Muscle layer of colon (tissue), 2 donors: ENCODE measurements at regions not wholly inside any gene's neighbourhood (a gene's known extent, or its start where the extent isn't known, plus 50 kb on each side); places are given as distances from the start of the nearest gene placed in this dataset.

Source experiments
- H3K27ac ChIP-seq: one replicate; pipeline ENCODE4 v1.7.0; 2013; ENCODE audit warnings: low read depth, mild to moderate bottlenecking, low read length, moderate library complexity
- H3K27me3 ChIP-seq, 2 donors: one replicate each; pipeline ENCODE4 v1.7.0; 2013; ENCODE audit warnings: low read length in 2 of 2, mild to moderate bottlenecking in 2 of 2; ENCODE audit not compliant: insufficient read depth in 2 of 2, control insufficient read depth in 1 of 2
- H3K36me3 ChIP-seq: one replicate; pipeline ENCODE4 v1.7.0; 2013; ENCODE audit warnings: mild to moderate bottlenecking, low read length; ENCODE audit not compliant: insufficient read depth
- H3K4me1 ChIP-seq: one replicate; pipeline ENCODE4 v1.7.0; 2013; ENCODE audit warnings: mild to moderate bottlenecking, low read length; ENCODE audit not compliant: insufficient read depth
- H3K4me3 ChIP-seq, 2 donors: one replicate each; pipeline ENCODE4 v1.7.0; 2013; ENCODE audit warnings: low read length in 2 of 2, low read depth in 1 of 2, mild to moderate bottlenecking in 1 of 2, moderate library complexity in 1 of 2
- H3K9ac ChIP-seq: one replicate; pipeline ENCODE4 v1.7.0; 2013; ENCODE audit warnings: low read length
- H3K9me3 ChIP-seq: one replicate; pipeline ENCODE4 v1.7.0; 2013; ENCODE audit warnings: mild to moderate bottlenecking, low read length
- donor health status: abdominal sarcoma.
- donor health status: Adenocarcinoma of cecum.

- Histone ChIP-seq H3K9ac (no peak overlapping the region), H3K27me3 (no peaks in the 10 kb centered on the region), H3K36me3 (no peaks in the 10 kb centered on the region), H3K9me3 (no peaks in the 10 kb centered on the region), H3K27ac (no peak overlapping the region), H3K4me1 (no peaks in the 10 kb centered on the region), H3K4me3 (no peak overlapping the region)
Observed at GRCh38 chr5:165723931-165724330, 2218.5 kb downstream of the MAT2B start.

GRCh38 chr5:165728425-165728824 is 2223.0 kb downstream of the MAT2B start:
- H3K9me3 ChIP-seq: no peaks in the 10 kb centered on the region
- no peaks in the 10 kb centered on the region for H3K36me3 ChIP-seq
- H3K4me3 ChIP-seq: no peak overlapping the region
- H3K27ac ChIP-seq: no peak overlapping the region
- H3K27me3 ChIP-seq: no peaks in the 10 kb centered on the region
- no peaks in the 10 kb centered on the region for H3K4me1 ChIP-seq
- H3K9ac ChIP-seq: no peak overlapping the region

GRCh38 chr5:165735388-165735787 is 2230.0 kb downstream of the MAT2B start:
- Histone ChIP-seq H3K27ac (no peak overlapping the region), H3K4me1 (no peaks in the 10 kb centered on the region), H3K36me3 (no peaks in the 10 kb centered on the region), H3K9ac (no peak overlapping the region), H3K4me3 (no peak overlapping the region), H3K27me3 (no peaks in the 10 kb centered on the region), H3K9me3 (no peaks in the 10 kb centered on the region)

GRCh38 chr5:165739079-165739741 is 2233.8 kb downstream of the MAT2B start:
- H3K27me3 ChIP-seq: no peaks in the 10 kb centered on the region
- H3K4me3 ChIP-seq: no peak overlapping the region
- no peaks in the 10 kb centered on the region for H3K4me1 ChIP-seq
- H3K9me3 ChIP-seq: no peaks in the 10 kb centered on the region
- H3K36me3 ChIP-seq: no peaks in the 10 kb centered on the region
- no peak overlapping the region for H3K9ac ChIP-seq
- no peak overlapping the region for H3K27ac ChIP-seq

GRCh38 chr5:165757791-165758190 is 2252.4 kb downstream of the MAT2B start:
- Histone ChIP-seq H3K9me3 (no peaks in the 10 kb centered on the region), H3K9ac (no peak overlapping the region), H3K4me3 (no peak overlapping the region), H3K36me3 (no peaks in the 10 kb centered on the region), H3K4me1 (no peaks in the 10 kb centered on the region), H3K27ac (no peak overlapping the region), H3K27me3 (no peaks in the 10 kb centered on the region)

GRCh38 chr5:165775111-165775510 is 2269.7 kb downstream of the MAT2B start:
- Histone ChIP-seq H3K9ac (no peak overlapping the region), H3K4me3 (no peak overlapping the region), H3K9me3 (no peaks in the 10 kb centered on the region), H3K36me3 (no peaks in the 10 kb centered on the region), H3K4me1 (no peaks in the 10 kb centered on the region), H3K27ac (no peak overlapping the region), H3K27me3 (no peaks in the 10 kb centered on the region)

- Histone ChIP-seq H3K36me3 (no peaks in the 10 kb centered on the region), H3K4me3 (no peak overlapping the region), H3K27ac (no peak overlapping the region), H3K9me3 (no peaks in the 10 kb centered on the region), H3K27me3 (no peaks in the 10 kb centered on the region), H3K4me1 (no peaks in the 10 kb centered on the region), H3K9ac (no peak overlapping the region)
Observed at GRCh38 chr5:165779505-165779904, 2274.1 kb downstream of the MAT2B start.

- Histone ChIP-seq H3K4me3 (no peak overlapping the region), H3K4me1 (no peaks in the 10 kb centered on the region), H3K36me3 (no peaks in the 10 kb centered on the region), H3K27ac (no peak overlapping the region), H3K9ac (no peak overlapping the region), H3K27me3 (no peaks in the 10 kb centered on the region), H3K9me3 (no peaks in the 10 kb centered on the region)
Observed at GRCh38 chr5:165780901-165781300, 2275.5 kb downstream of the MAT2B start.

- no peaks in the 10 kb centered on the region for H3K4me1 ChIP-seq
- H3K27me3 ChIP-seq: no peaks in the 10 kb centered on the region
- H3K36me3 ChIP-seq: no peaks in the 10 kb centered on the region
- H3K9me3 ChIP-seq: no peaks in the 10 kb centered on the region
- H3K4me3 ChIP-seq: no peak overlapping the region
- no peak overlapping the region for H3K9ac ChIP-seq
- H3K27ac ChIP-seq: no peak overlapping the region
Observed at GRCh38 chr5:165781738-165782137, 2276.3 kb downstream of the MAT2B start.

- H3K4me3 ChIP-seq: no peak overlapping the region
- H3K27me3 ChIP-seq: no peaks in the 10 kb centered on the region
- no peak overlapping the region for H3K9ac ChIP-seq
- H3K36me3 ChIP-seq: no peaks in the 10 kb centered on the region
- no peak overlapping the region for H3K27ac ChIP-seq
- no peaks in the 10 kb centered on the region for H3K4me1 ChIP-seq
- H3K9me3 ChIP-seq: no peaks in the 10 kb centered on the region
Observed at GRCh38 chr5:165783024-165783423, 2277.6 kb downstream of the MAT2B start.

GRCh38 chr5:165786073-165786472 is 2280.7 kb downstream of the MAT2B start:
- Histone ChIP-seq H3K9ac (no peak overlapping the region), H3K4me1 (no peaks in the 10 kb centered on the region), H3K36me3 (no peaks in the 10 kb centered on the region), H3K27ac (no peak overlapping the region), H3K9me3 (no peaks in the 10 kb centered on the region), H3K27me3 (no peaks in the 10 kb centered on the region), H3K4me3 (no peak overlapping the region)

- H3K27me3 ChIP-seq: no peaks in the 10 kb centered on the region
- H3K4me3 ChIP-seq: no peak overlapping the region
- no peaks in the 10 kb centered on the region for H3K4me1 ChIP-seq
- no peaks in the 10 kb centered on the region for H3K36me3 ChIP-seq
- no peak overlapping the region for H3K27ac ChIP-seq
- no peak overlapping the region for H3K9ac ChIP-seq
- H3K9me3 ChIP-seq: no peaks in the 10 kb centered on the region
Observed at GRCh38 chr5:165795073-165795472, 2289.7 kb downstream of the MAT2B start.
